ENCODE measurements at regions not wholly inside any gene's neighbourhood (a gene's known extent, or its start where the extent isn't known, plus 50 kb on each side); places are given as distances from the start of the nearest gene placed in this dataset.

GRCh38 chr2:193276988-193277387 lies 1082.3 kb upstream of the TMEFF2 start:
- H3K9ac ChIP-seq (ENCODE audit: insufficient read depth, low read depth, low read length) = no peak overlapping the region
- ChIA-PET POLR2A (no interaction called here), CTCF (ENCODE audit: low intra/inter-chr PET ratio, low total read pairs) (no interaction called here)
- BruUV-seq (replicated peaks) = no TSS peak
- no peaks in the 10 kb centered on the region for H3K4me1 ChIP-seq (ENCODE audit: insufficient read depth, low read length)
- no peak overlapping the region for H2AFZ ChIP-seq (ENCODE audit: low read length)
- H3K27me3 ChIP-seq (ENCODE audit: control insufficient read depth in 1 of 2, insufficient read depth in 2 of 2, low read length in 2 of 2) = no peaks in the 10 kb centered on the region
- 51% methylated on average over 11 of the region's 11 CpGs for WGBS (ENCODE audit: low lambda C conversion rate)
- H3K4me3 ChIP-seq (replicated peaks in 1 of 3; ENCODE audit: insufficient read depth in 1 of 3, low read depth in 2 of 3, low read length in 3 of 3) = no peak overlapping the region
- H3K9me3 ChIP-seq (ENCODE audit: low read length) = no peaks in the 10 kb centered on the region
- no peak overlapping the region for H3K27ac ChIP-seq (ENCODE audit: extremely low read length, insufficient read depth, low read length)
- intact Hi-C loops (cut with micrococcal nuclease; ENCODE audit: unreplicated experiment) = no loop called here
- DNase-seq (ENCODE audit: low spot score) (no peak), FAIRE-seq (no peak), ATAC-seq (no peak)
- H3K4me2 ChIP-seq (ENCODE audit: low read depth, low read length) = no peak overlapping the region
- in situ Hi-C loops (cut with HindIII; ENCODE audit: extremely low pct_ligation_motif_present, low pct_unique_long_range_greater_than_20kb) = no loop called here
- H3K36me3 ChIP-seq (replicated peaks in 1 of 2; ENCODE audit: control insufficient read depth in 1 of 2, insufficient read depth in 2 of 2, low read length in 2 of 2) = no peaks in the 10 kb centered on the region
- H4K20me1 ChIP-seq (ENCODE audit: insufficient read depth, low read length) = no peaks in the 10 kb centered on the region
- no peaks in the 10 kb centered on the region for H3K79me2 ChIP-seq (ENCODE audit: insufficient read depth, low read length)
- TF ChIP-seq, protein P1, sequence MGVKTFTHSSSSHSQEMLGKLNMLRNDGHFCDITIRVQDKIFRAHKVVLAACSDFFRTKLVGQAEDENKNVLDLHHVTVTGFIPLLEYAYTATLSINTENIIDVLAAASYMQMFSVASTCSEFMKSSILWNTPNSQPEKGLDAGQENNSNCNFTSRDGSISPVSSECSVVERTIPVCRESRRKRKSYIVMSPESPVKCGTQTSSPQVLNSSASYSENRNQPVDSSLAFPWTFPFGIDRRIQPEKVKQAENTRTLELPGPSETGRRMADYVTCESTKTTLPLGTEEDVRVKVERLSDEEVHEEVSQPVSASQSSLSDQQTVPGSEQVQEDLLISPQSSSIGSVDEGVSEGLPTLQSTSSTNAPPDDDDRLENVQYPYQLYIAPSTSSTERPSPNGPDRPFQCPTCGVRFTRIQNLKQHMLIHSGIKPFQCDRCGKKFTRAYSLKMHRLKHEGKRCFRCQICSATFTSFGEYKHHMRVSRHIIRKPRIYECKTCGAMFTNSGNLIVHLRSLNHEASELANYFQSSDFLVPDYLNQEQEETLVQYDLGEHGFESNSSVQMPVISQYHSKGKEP (CRISPR knock-in tag; IDR thresholded peaks at IDR 0.05) = no peak
- TF ChIP-seq TSC22D2 (CRISPR knock-in tag; IDR thresholded peaks at IDR 0.05; ENCODE audit: borderline replicate concordance) (no peak), ZNF33B (CRISPR knock-in tag; IDR thresholded peaks at IDR 0.05) (no peak), ZMYM2 (CRISPR knock-in tag; IDR thresholded peaks at IDR 0.05) (no peak), RCOR2 (CRISPR knock-in tag; IDR thresholded peaks at IDR 0.05) (no peak), RBM39 (IDR thresholded peaks at IDR 0.05; ENCODE audit: low read depth, low read length, poor library complexity, severe bottlenecking) (no peak), ESRRA (CRISPR knock-in tag; IDR thresholded peaks at IDR 0.05; ENCODE audit: low read depth) (no peak), MXD1 (CRISPR knock-in tag; IDR thresholded peaks at IDR 0.05) (no peak), ZNF512 (CRISPR knock-in tag; IDR thresholded peaks at IDR 0.05) (no peak), YEATS2 (CRISPR knock-in tag; IDR thresholded peaks at IDR 0.05; ENCODE audit: borderline replicate concordance) (no peak), AGO2 (optimal IDR thresholded peaks at IDR 0.05; ENCODE audit: low read depth, low read length) (no peak), ZNF646 (CRISPR knock-in tag; IDR thresholded peaks at IDR 0.05) (no peak), HOXD1 (CRISPR knock-in tag; IDR thresholded peaks at IDR 0.05) (no peak)
- TF ChIP-seq, protein P2, sequence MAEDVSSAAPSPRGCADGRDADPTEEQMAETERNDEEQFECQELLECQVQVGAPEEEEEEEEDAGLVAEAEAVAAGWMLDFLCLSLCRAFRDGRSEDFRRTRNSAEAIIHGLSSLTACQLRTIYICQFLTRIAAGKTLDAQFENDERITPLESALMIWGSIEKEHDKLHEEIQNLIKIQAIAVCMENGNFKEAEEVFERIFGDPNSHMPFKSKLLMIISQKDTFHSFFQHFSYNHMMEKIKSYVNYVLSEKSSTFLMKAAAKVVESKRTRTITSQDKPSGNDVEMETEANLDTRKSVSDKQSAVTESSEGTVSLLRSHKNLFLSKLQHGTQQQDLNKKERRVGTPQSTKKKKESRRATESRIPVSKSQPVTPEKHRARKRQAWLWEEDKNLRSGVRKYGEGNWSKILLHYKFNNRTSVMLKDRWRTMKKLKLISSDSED (CRISPR knock-in tag; IDR thresholded peaks at IDR 0.05) = no peak
